ENCODE measurements at regions not wholly inside any gene's neighbourhood (a gene's known extent, or its start where the extent isn't known, plus 50 kb on each side); places are given as distances from the start of the nearest gene placed in this dataset.

DNA sequence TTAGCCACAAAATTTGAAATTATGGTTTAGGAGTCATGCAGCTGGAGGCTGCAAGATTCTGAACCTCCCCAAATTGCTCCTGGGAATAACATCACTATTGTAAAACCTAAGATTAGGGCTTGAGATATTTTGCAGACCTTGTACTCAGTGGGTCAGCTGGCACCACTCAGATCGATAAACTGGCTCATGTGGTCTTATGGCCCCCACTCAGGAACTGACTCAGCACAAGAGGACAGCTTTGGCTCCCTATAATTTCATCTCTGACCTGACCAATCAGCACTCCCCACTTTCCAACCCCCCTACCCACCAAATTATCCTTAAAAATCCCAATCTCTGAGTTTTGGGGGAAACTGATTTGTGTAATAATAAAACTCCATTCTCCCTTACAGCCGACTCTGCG is 161.6 kb downstream of the BRMS1L start:
- POLR2A ChIA-PET: no interaction called here
- H3K9ac ChIP-seq (ENCODE audit: insufficient read depth in 1 of 2, low read depth in 2 of 2, low read length in 2 of 2): no peak overlapping the region
- H3K9me1 ChIP-seq (ENCODE audit: control insufficient read depth, insufficient read depth, low read length): no peaks in the 10 kb centered on the region
- no peak overlapping the region for H3K4me3 ChIP-seq
- intact Hi-C loops (cut with micrococcal nuclease) (no loop called here), in situ Hi-C loops (cut with MboI) (no loop called here)
- no peaks in the 10 kb centered on the region for H3K79me2 ChIP-seq (ENCODE audit: control insufficient read depth, insufficient read depth, low read length)
- 0% methylated on average over 3 of the region's 3 CpGs for WGBS (ENCODE audit: insufficient coverage, low coverage, missing lambda C conversion rate)
- TF ChIP-seq TEAD1 (CRISPR knock-in tag; IDR thresholded peaks at IDR 0.05): no peak
- TF ChIP-seq ZNF134 (CRISPR knock-in tag; conservative IDR thresholded peaks at IDR 0.05): no peak
- no peak overlapping the region for H2AFZ ChIP-seq (ENCODE audit: low read depth, low read length)
- ATAC-seq: no peak
- no peak overlapping the region for H3K4me2 ChIP-seq (ENCODE audit: insufficient read depth, low read length)
- DNase-seq (ENCODE audit: extremely low read depth in 1 of 4, low spot score in 3 of 4): no peak
- H3K4me1 ChIP-seq (replicated peaks in 1 of 2; ENCODE audit: control insufficient read depth in 2 of 2, insufficient read depth in 2 of 2, low read length in 2 of 2): no peaks in the 10 kb centered on the region
- H3K9me3 ChIP-seq (replicated peaks; ENCODE audit: control insufficient read depth, insufficient read depth, low read depth, low read length): no peaks in the 10 kb centered on the region
- no peaks in the 10 kb centered on the region for H4K20me1 ChIP-seq (replicated peaks; ENCODE audit: control insufficient read depth, insufficient read depth, low read length)
- H3K36me3 ChIP-seq (ENCODE audit: control insufficient read depth, insufficient read depth, low read length): no peaks in the 10 kb centered on the region
- H3K27me3 ChIP-seq (ENCODE audit: control insufficient read depth in 2 of 2, insufficient read depth in 2 of 2, low read length in 2 of 2): 0 out of 5 replicates have a peak, but pooled peaks cover 0 to 4% of the 10 kb centered on the region in 2 experiments
- FAIRE-seq: no peak
- CTCF ChIA-PET (ENCODE audit: low intra/inter-chr PET ratio): interaction anchor here (0.6 kb wide), 1 partner anchor 131 kb away, joined by 3 read pairs; no protein-coding TSS in a partner anchor
- no TSS peak for BruUV-seq (replicated peaks)
- no peak overlapping the region for H3K27ac ChIP-seq (ENCODE audit: extremely low read depth, low read depth, low read length)

DNA sequence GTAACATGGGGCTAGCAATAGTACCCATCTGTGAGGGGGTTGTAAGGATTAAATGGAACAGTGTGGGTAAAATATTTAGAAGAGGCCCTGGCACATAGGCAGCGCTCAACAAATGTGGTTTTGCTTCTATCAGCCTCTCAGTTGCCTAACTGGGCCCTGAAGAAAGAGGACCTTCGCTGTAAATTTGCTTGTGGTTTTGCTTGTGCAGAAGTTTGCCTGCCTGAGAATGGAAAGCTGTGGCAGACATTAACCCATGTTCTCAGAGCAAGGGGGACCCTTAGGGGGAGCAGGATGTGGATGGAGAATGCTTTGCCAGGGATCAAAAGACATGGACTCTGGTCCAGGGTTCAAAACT is 160.1 kb downstream of the BRMS1L start:
- H3K27ac ChIP-seq (ENCODE audit: extremely low read depth, low read depth, low read length): no peak overlapping the region
- ChIA-PET POLR2A (no interaction called here), CTCF (ENCODE audit: low intra/inter-chr PET ratio) (no interaction called here)
- no peaks in the 10 kb centered on the region for H3K79me2 ChIP-seq (ENCODE audit: control insufficient read depth, insufficient read depth, low read length)
- DNase-seq (ENCODE audit: extremely low read depth in 1 of 4, low spot score in 3 of 4) (no peak), FAIRE-seq (no peak), ATAC-seq (no peak)
- H3K9me1 ChIP-seq (ENCODE audit: control insufficient read depth, insufficient read depth, low read length): no peaks in the 10 kb centered on the region
- H3K36me3 ChIP-seq (ENCODE audit: control insufficient read depth, insufficient read depth, low read length): no peaks in the 10 kb centered on the region
- H3K4me2 ChIP-seq (ENCODE audit: insufficient read depth, low read length): no peak overlapping the region
- no peak overlapping the region for H3K9ac ChIP-seq (ENCODE audit: insufficient read depth in 1 of 2, low read depth in 2 of 2, low read length in 2 of 2)
- H3K4me3 ChIP-seq: no peak overlapping the region
- TF ChIP-seq, protein P1, sequence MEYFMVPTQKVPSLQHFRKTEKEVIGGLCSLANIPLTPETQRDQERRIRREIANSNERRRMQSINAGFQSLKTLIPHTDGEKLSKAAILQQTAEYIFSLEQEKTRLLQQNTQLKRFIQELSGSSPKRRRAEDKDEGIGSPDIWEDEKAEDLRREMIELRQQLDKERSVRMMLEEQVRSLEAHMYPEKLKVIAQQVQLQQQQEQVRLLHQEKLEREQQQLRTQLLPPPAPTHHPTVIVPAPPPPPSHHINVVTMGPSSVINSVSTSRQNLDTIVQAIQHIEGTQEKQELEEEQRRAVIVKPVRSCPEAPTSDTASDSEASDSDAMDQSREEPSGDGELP (CRISPR knock-in tag; IDR thresholded peaks at IDR 0.05; ENCODE audit: borderline replicate concordance): no peak
- no peak for TF ChIP-seq HMG20B (CRISPR knock-in tag; IDR thresholded peaks at IDR 0.05)
- no peak for TF ChIP-seq TARDBP (IDR thresholded peaks at IDR 0.05)
- no peak for TF ChIP-seq MEF2D (tag; conservative IDR thresholded peaks at IDR 0.05; ENCODE audit: low read depth)
- TF ChIP-seq ZNF311 (CRISPR knock-in tag; IDR thresholded peaks at IDR 0.05): no peak
- H3K4me1 ChIP-seq (replicated peaks in 1 of 2; ENCODE audit: control insufficient read depth in 2 of 2, insufficient read depth in 2 of 2, low read length in 2 of 2): no peaks in the 10 kb centered on the region
- 0 out of 5 replicates have a peak, but pooled peaks cover 0 to 4% of the 10 kb centered on the region in 2 experiments for H3K27me3 ChIP-seq (ENCODE audit: control insufficient read depth in 2 of 2, insufficient read depth in 2 of 2, low read length in 2 of 2)
- BruUV-seq (replicated peaks): no TSS peak
- intact Hi-C loops (cut with micrococcal nuclease): no loop called here
- H4K20me1 ChIP-seq (replicated peaks; ENCODE audit: control insufficient read depth, insufficient read depth, low read length): no peaks in the 10 kb centered on the region
- H3K9me3 ChIP-seq (replicated peaks; ENCODE audit: control insufficient read depth, insufficient read depth, low read depth, low read length): no peaks in the 10 kb centered on the region
- WGBS (ENCODE audit: insufficient coverage, low coverage, missing lambda C conversion rate): 13% methylated on average over 1 of the region's 2 CpGs
- H2AFZ ChIP-seq (ENCODE audit: low read depth, low read length): no peak overlapping the region
- in situ Hi-C loops (cut with MboI): no loop called here

Measured in K562 (cell line).